Kidney glomerular epithelial cell (primary cell): ENCODE measurements at regions not wholly inside any gene's neighbourhood (a gene's known extent, or its start where the extent isn't known, plus 50 kb on each side); places are given as distances from the start of the nearest gene placed in this dataset.

Source experiments
- DNase-seq: peaks from one replicate; lab custom pipeline; 2025; lab: John Stamatoyannopoulos, UW

- DNase-seq: no peak
These were observed 693.2 kb downstream of the KCNJ3 start for GRCh38 chr2:155391613-155392130.

DNA sequence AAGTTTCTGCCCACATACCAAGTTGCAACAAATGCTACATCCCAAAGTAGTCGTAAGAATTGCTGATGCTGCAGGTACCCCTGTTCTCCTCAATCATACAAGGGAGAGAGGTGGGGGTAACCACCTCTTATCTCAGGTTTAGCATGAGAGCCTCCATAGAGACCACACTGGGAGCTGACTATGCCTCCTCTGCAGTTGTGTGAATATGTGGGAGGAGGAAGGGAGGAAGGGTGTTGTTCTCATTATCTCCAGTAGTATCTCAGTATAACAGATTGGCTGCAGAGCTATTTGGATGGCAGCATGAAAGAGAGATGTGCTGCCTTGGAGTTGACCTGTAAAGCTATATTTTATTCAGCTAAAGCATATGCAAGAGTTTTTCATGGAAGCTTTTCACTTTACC lies 690.7 kb downstream of the KCNJ3 start:
- DNase-seq: no peak

DNA sequence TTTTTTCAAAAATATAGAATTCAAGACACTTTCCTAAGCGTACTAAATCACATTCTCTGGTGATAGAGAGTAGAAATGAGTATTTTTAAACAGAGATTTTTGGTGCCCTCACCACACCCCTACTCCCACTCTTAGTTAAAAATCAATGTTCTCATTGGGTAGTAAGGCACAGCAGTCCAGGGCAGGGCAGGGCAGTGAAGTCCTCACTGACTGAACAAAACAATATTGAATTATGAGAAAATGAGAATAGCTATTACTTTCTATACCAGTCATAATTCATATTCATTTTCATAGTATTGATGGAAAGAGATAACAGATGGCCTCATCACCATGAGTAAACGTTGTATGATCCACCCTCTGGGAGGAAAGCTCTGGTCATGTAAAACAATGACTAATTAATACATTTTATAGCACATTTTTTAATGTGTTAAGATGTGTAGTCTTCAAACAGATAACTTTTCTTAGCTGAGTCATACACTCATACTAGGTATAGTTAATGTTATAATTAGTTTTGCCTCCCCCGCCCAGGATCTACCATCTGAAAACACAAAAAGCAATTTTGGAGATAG lies 686.1 kb downstream of the KCNJ3 start:
- no peak for DNase-seq

GRCh38 chr2:155382776-155383175 lies 684.3 kb downstream of the KCNJ3 start:
- no peak for DNase-seq

DNA sequence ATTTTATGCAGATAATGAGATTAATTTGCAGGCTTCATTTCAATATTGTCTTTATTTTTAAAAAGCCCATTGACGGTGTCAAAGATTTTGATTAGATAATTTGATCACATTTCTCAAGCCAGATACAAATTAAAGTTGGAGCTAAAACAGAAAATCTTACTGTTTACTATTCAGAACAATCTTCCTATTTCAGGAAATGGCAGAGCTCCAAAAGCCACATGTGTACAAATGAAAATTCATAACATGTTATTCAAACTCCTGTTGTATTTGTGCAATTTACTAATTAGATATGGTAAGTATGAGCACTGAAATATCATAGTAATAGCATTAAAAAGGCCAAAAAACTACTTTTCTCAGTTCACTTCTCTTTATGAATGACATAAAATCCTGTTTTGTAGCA lies 682.9 kb downstream of the KCNJ3 start:
- DNase-seq: no peak

DNA sequence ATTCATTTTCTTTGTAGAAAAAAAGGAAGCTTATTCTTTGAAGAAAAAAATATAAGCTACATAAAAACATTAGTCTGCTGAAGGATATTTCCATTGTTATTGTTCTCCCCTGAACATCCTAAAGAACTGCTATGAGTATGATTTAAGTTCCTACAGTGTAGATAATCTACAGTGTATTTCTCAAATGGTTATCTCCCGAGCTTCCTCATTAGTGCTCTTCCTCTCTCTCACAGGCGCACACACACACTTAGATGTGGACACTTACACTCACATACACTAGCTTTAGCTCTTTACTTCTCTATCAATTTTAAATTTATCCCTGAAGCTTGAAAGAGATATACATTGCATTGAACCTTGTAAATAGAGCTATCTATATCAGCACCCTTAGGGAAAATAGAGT lies 681.0 kb downstream of the KCNJ3 start:
- no peak for DNase-seq

GRCh38 chr2:155377931-155378444 lies 679.5 kb downstream of the KCNJ3 start:
- no peak for DNase-seq

GRCh38 chr2:155377266-155377680 lies 678.8 kb downstream of the KCNJ3 start:
- peak; percentile 16 for DNase-seq

DNA sequence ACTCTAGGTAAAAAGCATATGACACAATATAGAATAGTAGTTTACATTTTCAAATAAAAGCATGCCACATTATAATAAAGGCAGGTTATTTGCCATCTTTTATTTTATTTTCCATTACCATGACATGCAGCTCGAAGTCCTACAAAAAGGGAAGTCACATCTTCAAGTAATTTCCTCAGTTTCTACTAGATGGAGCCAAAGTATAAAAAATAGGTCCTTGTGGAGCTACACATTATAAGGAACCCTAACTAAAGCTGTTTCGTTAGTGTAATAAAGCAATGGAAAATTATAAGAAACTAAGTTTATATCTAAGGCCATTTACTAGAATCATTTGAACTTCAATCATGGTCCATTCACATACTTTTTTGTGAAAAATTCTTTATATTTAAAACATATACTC lies 674.5 kb downstream of the KCNJ3 start:
- DNase-seq: no peak

- peak; percentile 50 for DNase-seq
These were observed 670.4 kb downstream of the KCNJ3 start for GRCh38 chr2:155368934-155369333.

DNA sequence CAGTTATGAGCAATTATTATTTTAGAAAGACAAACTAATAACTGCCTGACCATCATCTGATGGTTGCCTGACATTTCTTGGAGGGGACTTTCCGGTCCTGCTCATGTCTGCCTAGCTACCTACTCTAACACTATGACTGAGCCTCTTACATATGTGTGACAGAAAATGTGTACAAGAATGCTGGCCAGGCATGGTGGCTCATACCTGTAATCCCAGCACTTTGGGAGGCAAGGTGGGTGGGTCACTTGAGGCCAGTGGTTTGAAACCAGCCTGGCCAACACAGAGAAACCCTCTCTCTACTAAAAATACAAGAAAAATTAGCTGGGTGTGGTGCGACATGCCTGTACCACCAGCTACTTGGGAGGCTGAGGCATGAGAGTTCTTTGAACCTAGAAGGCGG lies 666.3 kb downstream of the KCNJ3 start:
- DNase-seq: no peak

DNA sequence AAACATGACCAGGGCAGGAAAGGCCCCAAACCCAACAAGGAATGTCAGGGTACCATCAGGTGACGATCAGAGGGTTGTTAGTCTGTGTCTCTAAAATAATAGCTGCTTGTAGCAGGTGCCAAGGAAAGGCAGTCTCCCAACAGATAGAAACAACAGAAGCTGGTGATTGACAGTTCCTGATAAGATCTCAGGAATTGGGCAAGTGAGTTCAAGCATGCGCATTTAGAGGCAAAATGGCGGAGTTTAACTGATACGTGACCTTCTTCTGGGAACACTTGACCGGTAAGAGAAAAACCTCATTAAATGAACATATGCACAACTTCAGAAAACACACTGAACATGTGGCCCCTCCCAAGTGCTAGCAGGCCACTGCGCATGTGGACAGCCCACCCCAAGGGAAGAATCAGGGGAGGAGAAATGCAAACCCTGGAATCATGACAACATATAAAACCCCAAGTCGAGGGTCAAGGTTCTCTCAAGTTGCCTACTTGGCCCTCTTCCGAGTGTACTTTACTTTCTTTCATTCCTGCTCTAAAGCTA lies 664.9 kb downstream of the KCNJ3 start:
- DNase-seq: no peak

DNA sequence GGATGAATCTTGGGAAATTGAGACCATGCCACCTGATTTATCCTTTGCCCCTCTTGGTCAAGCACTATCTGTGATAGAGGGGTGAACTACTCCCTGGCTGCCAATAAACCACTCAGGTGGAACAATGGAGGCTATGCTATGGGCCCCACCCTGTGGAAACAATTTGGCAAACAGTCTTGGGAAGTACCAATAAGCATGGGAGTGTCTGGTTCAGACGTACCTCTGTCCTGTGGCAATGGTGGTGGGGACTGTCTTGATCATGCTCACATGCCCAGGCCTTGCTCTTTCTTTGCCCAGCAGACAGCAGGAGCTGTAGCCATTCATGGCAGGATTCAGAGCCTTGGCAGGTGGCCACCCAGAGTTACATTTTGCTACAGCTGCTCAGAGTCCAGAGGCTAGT lies 658.7 kb downstream of the KCNJ3 start:
- no peak for DNase-seq

DNA sequence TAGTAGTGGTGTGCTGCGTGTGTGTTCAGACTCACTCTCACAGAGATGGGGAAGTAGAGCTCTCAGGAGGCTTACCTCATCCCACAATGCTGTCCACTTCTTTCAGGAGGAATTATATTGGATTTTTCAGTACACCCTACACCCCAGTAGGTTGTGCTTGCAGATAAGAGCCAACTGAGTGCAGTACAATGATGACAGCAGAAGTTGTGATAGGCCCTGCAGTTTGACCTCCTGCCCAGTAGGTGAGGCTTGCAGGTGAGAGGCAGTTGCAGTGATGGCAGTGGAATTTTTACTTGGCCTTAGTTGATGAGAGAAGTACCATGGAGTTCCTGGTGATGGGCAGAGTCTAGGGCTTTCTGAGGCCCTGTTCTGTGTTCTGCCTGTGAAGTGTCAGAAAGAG lies 657.8 kb downstream of the KCNJ3 start:
- no peak for DNase-seq

DNA sequence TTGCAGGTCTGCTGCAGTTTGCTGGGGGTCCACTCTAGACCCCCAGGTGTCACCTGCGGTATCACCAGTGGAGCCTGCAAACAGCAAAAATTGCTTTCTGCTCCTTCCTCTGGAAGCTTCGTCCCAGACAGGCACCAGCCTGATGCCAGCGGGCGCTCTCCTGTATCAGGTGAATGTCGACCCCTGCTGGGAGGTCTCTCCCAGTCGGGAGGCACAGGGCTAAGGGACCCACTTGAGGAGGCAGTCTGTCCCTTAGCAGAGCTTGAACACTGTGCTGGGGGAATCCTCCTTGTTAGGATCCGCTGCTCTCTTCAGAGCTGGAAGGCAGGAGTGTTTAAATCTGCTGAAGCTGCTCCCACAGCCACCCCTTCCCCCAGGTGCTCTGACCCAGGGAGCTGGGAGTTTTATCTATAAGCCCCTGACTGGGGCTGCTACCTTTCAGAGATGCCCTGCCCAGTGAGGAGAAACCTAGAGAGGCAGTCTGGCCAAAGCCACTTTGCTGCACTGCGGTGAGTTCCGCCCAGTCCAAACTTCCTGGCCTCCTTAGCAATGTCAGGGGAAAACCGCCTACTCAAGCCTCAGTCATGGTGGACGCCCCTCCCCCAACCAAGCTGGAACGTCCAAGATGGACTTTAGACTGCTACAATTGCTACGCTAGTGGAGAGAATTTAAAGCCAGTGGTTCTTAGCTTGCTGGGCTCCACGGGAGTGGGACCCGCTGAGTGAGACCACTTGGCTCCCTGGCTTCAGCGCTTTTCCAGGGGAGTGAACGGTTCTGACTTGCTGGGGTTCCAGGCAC lies 652.5 kb downstream of the KCNJ3 start:
- no peak for DNase-seq

DNA sequence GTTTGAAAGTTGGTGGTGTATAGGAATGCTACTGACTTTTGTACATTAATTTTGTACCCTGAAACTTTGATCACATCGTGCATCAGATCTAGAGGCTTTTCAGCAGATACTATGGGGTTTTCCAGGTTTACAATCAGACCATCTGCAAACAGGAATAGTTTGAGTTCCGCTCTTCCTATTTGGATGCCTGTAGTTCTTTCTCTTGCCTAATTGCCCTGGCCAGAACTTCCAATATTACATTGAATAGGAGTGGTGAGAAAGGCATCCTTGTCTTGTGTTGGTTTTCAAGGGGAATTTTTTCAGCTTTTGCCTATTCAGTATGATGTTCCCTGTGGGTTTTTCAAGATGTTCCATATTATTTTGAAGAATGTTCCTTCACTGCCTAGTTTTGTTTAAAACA lies 633.5 kb downstream of the KCNJ3 start:
- DNase-seq: no peak

GRCh38 chr2:155320236-155320635 lies 621.7 kb downstream of the KCNJ3 start:
- DNase-seq: no peak

DNA sequence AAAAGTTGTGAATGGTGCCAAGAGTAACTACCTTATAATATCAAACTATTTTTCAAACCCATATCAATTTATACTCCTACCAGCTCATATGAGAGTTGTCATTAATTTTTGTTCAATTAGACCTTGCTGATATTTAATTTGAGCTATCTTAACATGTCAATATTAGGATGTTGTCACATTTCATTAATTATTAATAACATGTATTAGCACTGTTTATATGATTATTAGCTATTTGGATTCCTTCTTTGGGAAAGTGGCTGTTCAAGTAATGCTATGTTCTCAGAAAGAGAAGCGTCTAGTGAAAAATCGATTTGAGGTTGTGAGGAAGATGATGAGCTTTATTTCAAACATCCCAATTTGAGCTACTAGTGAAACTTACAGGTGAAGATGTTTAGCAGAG lies 620.2 kb downstream of the KCNJ3 start:
- DNase-seq: no peak

DNA sequence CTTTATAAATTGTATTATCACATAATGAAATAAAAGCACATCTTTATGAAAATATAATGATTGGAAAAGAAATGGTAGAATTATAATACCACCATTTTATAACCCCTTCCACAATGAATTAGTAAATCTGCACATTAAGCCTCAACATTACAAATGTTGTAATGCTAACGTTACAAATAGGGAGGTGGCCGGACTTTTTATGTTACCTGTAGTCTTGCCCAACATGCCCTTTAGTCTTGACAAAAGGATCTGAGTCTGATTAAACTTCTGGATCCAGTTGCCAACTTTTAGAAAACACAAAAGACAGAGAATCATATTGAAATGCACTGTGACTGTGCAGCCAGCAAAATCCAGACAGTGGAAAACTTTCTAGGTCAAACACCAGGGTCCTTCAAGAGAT lies 617.3 kb downstream of the KCNJ3 start:
- no peak for DNase-seq

DNA sequence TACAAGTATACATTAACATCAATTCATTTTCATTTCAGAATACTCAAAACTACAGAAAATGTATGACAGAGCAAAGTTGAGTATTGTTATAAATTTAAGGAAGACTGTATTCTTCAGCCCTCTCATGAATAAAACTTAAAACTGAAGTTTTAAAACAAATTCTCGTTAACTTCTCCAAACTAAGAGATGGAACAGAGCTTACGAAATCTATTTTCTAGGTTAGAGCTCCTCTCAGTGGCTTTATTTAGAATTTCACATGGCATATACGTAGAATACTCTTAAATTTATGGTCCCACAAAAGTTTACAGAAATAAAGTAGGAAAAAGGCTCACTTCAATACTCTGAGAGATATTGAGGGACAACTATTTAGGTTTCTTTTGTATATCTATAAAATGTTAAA lies 612.1 kb downstream of the KCNJ3 start:
- peak; percentile 34 for DNase-seq

GRCh38 chr2:155309483-155309882 lies 611.0 kb downstream of the KCNJ3 start:
- no peak for DNase-seq

DNA sequence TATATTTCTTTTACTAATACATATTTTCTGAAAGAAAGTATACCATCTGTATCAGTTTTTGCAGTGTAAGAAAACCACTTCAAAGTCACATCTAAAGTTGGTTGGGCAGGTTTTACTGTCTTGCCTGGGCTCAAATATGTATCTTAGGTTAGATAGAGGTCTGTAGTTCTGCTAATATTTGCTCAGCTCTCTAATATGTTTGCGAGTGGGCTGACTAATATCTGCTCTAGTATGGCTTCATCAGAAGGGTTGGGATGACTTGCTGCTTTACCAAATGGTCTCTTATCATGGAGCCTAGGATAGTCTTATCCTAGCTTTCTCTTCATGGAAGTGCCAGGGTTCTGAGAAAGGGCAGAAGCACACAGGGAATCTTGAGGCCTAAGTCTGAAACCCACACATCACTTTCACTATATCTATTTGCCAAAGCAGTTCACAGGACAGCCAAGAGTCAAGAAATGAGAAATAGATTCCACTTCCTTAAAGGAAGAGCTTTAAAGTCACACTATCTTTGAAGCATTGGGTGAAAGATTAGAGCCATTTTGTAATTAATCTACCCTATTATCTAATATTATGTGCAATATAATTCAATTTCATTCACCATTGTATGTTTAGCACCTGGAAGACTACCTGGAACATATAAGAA lies 610.0 kb downstream of the KCNJ3 start:
- no peak for DNase-seq

DNA sequence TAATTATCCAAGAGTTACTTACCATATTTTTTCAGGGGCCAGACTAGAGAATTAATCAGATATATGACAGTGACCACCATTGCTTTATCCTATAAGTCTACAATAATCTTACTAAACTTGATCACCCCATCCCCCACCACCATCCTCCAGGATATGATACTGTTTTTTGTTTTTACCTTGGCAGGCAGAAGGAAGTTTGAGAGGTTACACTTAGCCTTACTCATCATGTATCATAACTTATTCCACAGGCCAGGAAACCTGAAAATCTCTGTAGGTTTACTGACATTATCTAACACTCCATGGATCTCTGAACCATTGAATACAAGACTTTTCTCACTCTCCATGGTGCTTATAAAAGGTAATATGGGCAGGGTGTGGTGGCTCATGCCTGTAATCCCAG lies 602.7 kb downstream of the KCNJ3 start:
- no peak for DNase-seq
